Gastroesophageal sphincter (tissue), 4 donors: ENCODE measurements at regions not wholly inside any gene's neighbourhood (a gene's known extent, or its start where the extent isn't known, plus 50 kb on each side); places are given as distances from the start of the nearest gene placed in this dataset.

ENCODE experiments used
- ATAC-seq: fragments of 150-250 bp; one replicate; pipeline ENCODE4 v1.9.1; 2016; ENCODE audit warnings: mild to moderate bottlenecking, moderate library complexity
- H3K27ac ChIP-seq, 4 donors: fragments of 200-600 bp; sonication (generic) in 3 of 4; 1 replicate in 3 of 4; 2 replicates in 1 of 4; pipeline ENCODE4 v1.5.1; 2016 to 2019
- H3K27me3 ChIP-seq: fragments of 200-600 bp; sonication (generic); one replicate; pipeline ENCODE4 v1.5.1; 2019
- H3K36me3 ChIP-seq, 2 donors: fragments of 200-600 bp; sonication (generic); one replicate each; pipeline ENCODE4 v1.5.1; 2019; ENCODE audit warnings: control low read depth in 1 of 2
- H3K4me1 ChIP-seq, 3 donors: fragments of 200-600 bp; sonication (generic); 1 replicate in 2 of 3; 2 replicates in 1 of 3; pipeline ENCODE4 v1.5.1; 2016 to 2019; ENCODE audit warnings: control low read depth in 2 of 3
- H3K4me3 ChIP-seq, 2 donors: fragments of 200-600 bp; sonication (generic); one replicate each; pipeline ENCODE4 v1.5.1; 2019; ENCODE audit warnings: mild to moderate bottlenecking in 1 of 2, moderate library complexity in 1 of 2
- H3K9me3 ChIP-seq, 3 donors: fragments of 200-600 bp; sonication (generic); one replicate each; pipeline ENCODE4 v1.5.1; 2017 to 2019; ENCODE audit warnings: control low read depth in 2 of 3
- EP300 ChIP-seq: sonication (generic); formaldehyde crosslinking; IDR thresholded peaks from one replicate; pipeline ENCODE4 v1.6.1; 2017; ENCODE audit warnings: antibody characterized with exemption, mild to moderate bottlenecking
- POLR2A ChIP-seq, 2 donors: fragments of 450-650 bp; IDR thresholded peaks; one replicate each; pipeline ENCODE4 v1.6.1; 2017; ENCODE audit warnings: antibody characterized with exemption in 2 of 2, mild to moderate bottlenecking in 2 of 2, moderate library complexity in 1 of 2
- POLR2AphosphoS5 ChIP-seq: sonication (generic); formaldehyde crosslinking; IDR thresholded peaks from one replicate; pipeline ENCODE4 v1.6.1; 2017; ENCODE audit warnings: antibody characterized with exemption
- WGBS, 2 donors: methylation state at CpG; one replicate each; pipeline ENCODE4 v1.1.5; 2018; ENCODE audit warnings: low coverage in 1 of 2; 5-methylcytosine and 5-hydroxymethylcytosine counted together
- TF ChIP-seq, protein P1 (sequence below), 4 experiments: fragments of 200-600 bp in 2 of 4; fragments of 450-650 bp in 2 of 4; sonication (generic) in 1 of 4; IDR thresholded peaks; one replicate each; pipeline ENCODE4 v1.5.1; 2017 to 2019; ENCODE audit warnings: antibody characterized with exemption in 4 of 4, mild to moderate bottlenecking in 2 of 4, moderate library complexity in 2 of 4

DNA sequence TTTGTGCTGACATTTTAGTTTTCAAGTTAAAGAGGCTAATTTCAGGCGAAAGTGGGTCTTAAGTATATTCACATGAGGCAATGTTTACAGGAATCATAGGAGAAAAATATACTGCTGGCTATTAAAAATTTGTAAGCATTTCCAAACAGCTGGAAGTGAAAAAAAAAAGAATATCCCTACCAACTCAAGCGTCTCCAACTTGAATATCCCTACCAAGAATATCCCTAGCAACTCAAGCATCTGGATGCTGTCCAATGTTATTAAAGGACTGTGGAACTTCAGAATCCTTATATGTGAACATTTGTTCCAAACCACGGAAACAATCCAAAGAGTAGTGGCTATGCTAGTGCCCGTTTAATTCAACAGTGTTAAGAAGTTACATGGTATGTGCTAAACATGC is 1303.0 kb downstream of the GATA3 start:
- no peaks in the 10 kb centered on the region for H3K9me3 ChIP-seq
- ATAC-seq: no peak
- no peaks in the 10 kb centered on the region for H3K36me3 ChIP-seq
- no peak for TF ChIP-seq POLR2A (IDR thresholded peaks at IDR 0.05)
- TF ChIP-seq EP300: no peak
- TF ChIP-seq, protein P1, sequence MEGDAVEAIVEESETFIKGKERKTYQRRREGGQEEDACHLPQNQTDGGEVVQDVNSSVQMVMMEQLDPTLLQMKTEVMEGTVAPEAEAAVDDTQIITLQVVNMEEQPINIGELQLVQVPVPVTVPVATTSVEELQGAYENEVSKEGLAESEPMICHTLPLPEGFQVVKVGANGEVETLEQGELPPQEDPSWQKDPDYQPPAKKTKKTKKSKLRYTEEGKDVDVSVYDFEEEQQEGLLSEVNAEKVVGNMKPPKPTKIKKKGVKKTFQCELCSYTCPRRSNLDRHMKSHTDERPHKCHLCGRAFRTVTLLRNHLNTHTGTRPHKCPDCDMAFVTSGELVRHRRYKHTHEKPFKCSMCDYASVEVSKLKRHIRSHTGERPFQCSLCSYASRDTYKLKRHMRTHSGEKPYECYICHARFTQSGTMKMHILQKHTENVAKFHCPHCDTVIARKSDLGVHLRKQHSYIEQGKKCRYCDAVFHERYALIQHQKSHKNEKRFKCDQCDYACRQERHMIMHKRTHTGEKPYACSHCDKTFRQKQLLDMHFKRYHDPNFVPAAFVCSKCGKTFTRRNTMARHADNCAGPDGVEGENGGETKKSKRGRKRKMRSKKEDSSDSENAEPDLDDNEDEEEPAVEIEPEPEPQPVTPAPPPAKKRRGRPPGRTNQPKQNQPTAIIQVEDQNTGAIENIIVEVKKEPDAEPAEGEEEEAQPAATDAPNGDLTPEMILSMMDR (IDR thresholded peaks at IDR 0.05): no peak
- H3K27ac ChIP-seq: no peak overlapping the region
- H3K4me3 ChIP-seq: no peak overlapping the region
- H3K27me3 ChIP-seq: no peaks in the 10 kb centered on the region
- WGBS, 2 donors: 8 to 17% methylated on average over 3 to 4 of the region's 4 CpGs
- no peaks in the 10 kb centered on the region for H3K4me1 ChIP-seq

DNA sequence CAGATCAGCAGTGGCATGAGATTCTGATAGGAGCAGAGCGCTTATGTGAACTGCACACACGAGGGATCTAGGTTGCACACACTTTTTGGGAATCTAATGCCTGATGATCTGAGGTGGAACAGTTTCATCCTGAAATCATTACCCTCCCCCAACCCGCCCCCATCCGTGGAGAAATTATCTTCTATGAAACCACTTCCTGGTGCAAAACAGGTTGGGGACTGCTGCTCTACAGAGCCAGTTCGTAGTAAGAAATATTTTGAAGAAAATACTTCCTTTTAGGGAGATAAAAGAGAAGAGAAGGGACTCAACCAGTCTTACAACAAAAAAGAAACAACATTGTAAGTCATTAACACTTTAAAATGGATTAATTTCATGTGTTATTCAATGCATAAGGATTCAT is 1308.2 kb downstream of the GATA3 start:
- H3K27ac ChIP-seq: no peak overlapping the region
- H3K4me3 ChIP-seq: no peak overlapping the region
- 63 to 89% methylated on average over 2 to 3 of the region's 5 CpGs for WGBS, 2 donors
- H3K9me3 ChIP-seq: no peaks in the 10 kb centered on the region
- TF ChIP-seq, protein P1 (IDR thresholded peaks at IDR 0.05): no peak
- TF ChIP-seq POLR2A (IDR thresholded peaks at IDR 0.05) (no peak), EP300 (no peak), POLR2AphosphoS5 (no peak)
- ATAC-seq: no peak
- H3K36me3 ChIP-seq: no peaks in the 10 kb centered on the region
- H3K27me3 ChIP-seq: no peaks in the 10 kb centered on the region
- no peaks in the 10 kb centered on the region for H3K4me1 ChIP-seq

DNA sequence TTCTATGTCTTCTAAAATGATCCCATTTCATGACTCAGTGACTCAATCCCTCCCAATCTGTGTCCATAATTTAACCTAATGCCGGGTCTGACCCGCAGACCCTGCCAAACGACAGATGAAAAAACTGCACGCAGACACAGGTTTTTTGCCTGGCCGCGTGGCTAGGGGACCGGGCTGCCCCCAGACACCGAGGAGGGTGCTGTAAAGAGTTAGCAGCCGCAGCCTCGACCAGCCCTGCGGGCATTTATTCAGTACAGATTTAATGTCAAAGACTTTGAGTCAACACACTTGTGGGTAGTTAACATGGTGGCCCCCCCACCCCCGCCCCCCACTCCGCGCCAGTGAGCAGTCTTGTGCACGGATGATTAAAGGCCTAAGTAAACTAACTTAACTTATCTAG is 1324.7 kb downstream of the GATA3 start:
- Histone ChIP-seq H3K36me3 (no peaks in the 10 kb centered on the region), H3K4me3 (no peak overlapping the region), H3K4me1 (no peaks in the 10 kb centered on the region), H3K9me3 (no peaks in the 10 kb centered on the region), H3K27me3 (no peaks in the 10 kb centered on the region), H3K27ac (no peak overlapping the region)
- ATAC-seq: no peak
- TF ChIP-seq EP300: no peak
- 93 to 96% methylated on average over 5 to 11 of the region's 15 CpGs for WGBS, 2 donors

DNA sequence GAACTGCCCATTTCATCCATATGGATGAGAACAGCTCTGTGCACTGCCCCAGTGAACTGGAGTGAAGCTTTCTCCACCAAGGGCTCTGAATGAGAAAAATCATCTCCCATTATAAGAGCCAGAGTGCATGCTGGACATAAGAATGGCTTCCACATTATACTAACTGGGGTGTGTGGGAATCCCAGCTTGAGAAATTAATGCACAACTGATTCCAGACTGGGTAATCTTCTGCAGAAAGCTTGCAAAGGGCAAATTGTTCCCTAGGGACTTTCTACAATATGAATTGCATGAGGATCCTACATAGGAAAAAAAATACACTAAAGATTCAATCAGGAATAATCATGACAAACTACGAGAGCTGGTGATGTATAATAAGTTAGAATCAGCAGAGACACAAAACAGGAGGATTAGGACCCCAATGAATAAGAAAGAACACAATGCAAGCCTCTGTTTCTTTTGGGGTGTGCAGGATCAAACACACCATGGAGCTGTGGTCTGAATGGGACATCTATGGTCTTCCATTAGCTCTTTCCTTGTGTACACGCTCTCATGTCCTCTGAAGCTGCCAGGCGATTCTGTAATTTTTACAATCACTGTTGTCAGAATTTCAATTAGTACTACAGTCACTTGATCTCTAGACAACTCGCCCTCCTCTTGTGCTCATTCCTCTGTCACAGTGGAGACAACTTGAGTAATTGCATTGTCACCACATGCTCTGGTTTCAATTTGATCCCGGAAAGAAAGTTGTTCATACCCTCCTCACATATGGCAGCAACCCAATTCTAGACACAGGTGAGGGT is 1327.4 kb downstream of the GATA3 start:
- ATAC-seq: no peak
- Histone ChIP-seq H3K4me3 (no peak overlapping the region), H3K4me1 (no peaks in the 10 kb centered on the region), H3K27ac (no peak overlapping the region), H3K9me3 (no peaks in the 10 kb centered on the region), H3K27me3 (no peaks in the 10 kb centered on the region), H3K36me3 (no peaks in the 10 kb centered on the region)
- TF ChIP-seq, protein P1 (IDR thresholded peaks at IDR 0.05): no peak
- TF ChIP-seq EP300: no peak
- no peak for TF ChIP-seq POLR2A (IDR thresholded peaks at IDR 0.05)
- TF ChIP-seq POLR2AphosphoS5: no peak
- 73 to 86% methylated on average over 5 of the region's 5 CpGs for WGBS, 2 donors

DNA sequence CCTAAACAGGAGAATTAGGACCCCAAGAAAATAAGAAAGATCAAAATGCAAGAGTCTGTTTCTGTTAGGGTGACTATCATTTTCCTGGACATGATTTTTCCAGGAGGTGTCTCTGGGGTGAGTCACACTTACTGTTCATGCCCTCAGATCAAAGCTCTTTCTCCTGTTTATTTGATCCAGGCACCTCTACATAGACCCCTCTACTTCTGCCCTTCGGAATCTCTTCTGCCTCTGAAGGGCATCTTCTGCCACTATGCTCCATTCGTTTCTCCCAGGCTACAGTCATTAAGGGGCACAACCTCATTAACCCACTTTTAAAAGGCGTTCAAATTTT is 1328.0 kb downstream of the GATA3 start:
- 70 to 73% methylated on average over 2 to 3 of the region's 3 CpGs for WGBS, 2 donors
- no peak for ATAC-seq
- no peaks in the 10 kb centered on the region for H3K9me3 ChIP-seq

More for the DNA sequence above, 1328.0 kb downstream of the GATA3 start:
- TF ChIP-seq EP300 (no peak), POLR2AphosphoS5 (no peak), POLR2A (IDR thresholded peaks at IDR 0.05) (no peak)
- TF ChIP-seq, protein P1 (IDR thresholded peaks at IDR 0.05): no peak
- no peak overlapping the region for H3K4me3 ChIP-seq
- no peaks in the 10 kb centered on the region for H3K4me1 ChIP-seq
- H3K27me3 ChIP-seq: no peaks in the 10 kb centered on the region
- no peaks in the 10 kb centered on the region for H3K36me3 ChIP-seq
- no peak overlapping the region for H3K27ac ChIP-seq
